ENCODE measurements at regions not wholly inside any gene's neighbourhood (a gene's known extent, or its start where the extent isn't known, plus 50 kb on each side); places are given as distances from the start of the nearest gene placed in this dataset.

- TF ChIP-seq, protein P1, sequence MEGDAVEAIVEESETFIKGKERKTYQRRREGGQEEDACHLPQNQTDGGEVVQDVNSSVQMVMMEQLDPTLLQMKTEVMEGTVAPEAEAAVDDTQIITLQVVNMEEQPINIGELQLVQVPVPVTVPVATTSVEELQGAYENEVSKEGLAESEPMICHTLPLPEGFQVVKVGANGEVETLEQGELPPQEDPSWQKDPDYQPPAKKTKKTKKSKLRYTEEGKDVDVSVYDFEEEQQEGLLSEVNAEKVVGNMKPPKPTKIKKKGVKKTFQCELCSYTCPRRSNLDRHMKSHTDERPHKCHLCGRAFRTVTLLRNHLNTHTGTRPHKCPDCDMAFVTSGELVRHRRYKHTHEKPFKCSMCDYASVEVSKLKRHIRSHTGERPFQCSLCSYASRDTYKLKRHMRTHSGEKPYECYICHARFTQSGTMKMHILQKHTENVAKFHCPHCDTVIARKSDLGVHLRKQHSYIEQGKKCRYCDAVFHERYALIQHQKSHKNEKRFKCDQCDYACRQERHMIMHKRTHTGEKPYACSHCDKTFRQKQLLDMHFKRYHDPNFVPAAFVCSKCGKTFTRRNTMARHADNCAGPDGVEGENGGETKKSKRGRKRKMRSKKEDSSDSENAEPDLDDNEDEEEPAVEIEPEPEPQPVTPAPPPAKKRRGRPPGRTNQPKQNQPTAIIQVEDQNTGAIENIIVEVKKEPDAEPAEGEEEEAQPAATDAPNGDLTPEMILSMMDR (IDR thresholded peaks at IDR 0.05), result no peak
- no peak for TF ChIP-seq POLR2A (IDR thresholded peaks at IDR 0.05)
Observed at GRCh38 chr7:41795276-41795833, 92.5 kb upstream of the INHBA start.

All from Peyer's patch (tissue), 4 donors.